Stimulated activated CD8-positive, alpha-beta memory T cell treated with anti-CD3 and anti-CD28 coated beads, Interleukin-15, amount 100 ng/mL, for 24 hours (primary cell): ENCODE measurements at regions not wholly inside any gene's neighbourhood (a gene's known extent, or its start where the extent isn't known, plus 50 kb on each side); places are given as distances from the start of the nearest gene placed in this dataset.
"Not testable (repeated sequence)": the region's sequence is repeated elsewhere in the genome, so short reads cannot be mapped to it uniquely, and the experiment has no call there.

Experiments used
- DNase-seq: peaks from one replicate; pipeline ENCODE4 v3.0.0-alpha.2; 2020; ENCODE audit warnings: low read depth

- not testable (repeated sequence) for DNase-seq
Measured at GRCh38 chr9:75459311-75459710, 371.0 kb downstream of the OSTF1 start.

- DNase-seq, result no peak
Measured at GRCh38 chr9:75461183-75461582, 372.9 kb downstream of the OSTF1 start.

GRCh38 chr9:75462866-75463265, 374.6 kb downstream of the OSTF1 start:
- no peak for DNase-seq

GRCh38 chr9:75463871-75464270, 375.6 kb downstream of the OSTF1 start:
- DNase-seq, result no peak

- DNase-seq, result no peak
Measured at GRCh38 chr9:75464726-75465125, 376.4 kb downstream of the OSTF1 start.

- no peak for DNase-seq
Measured at GRCh38 chr9:75467142-75467541, 378.8 kb downstream of the OSTF1 start.

GRCh38 chr9:75471549-75472114, 383.3 kb downstream of the OSTF1 start:
- no peak for DNase-seq

- no peak for DNase-seq
Measured at GRCh38 chr9:75482566-75482965, 394.3 kb downstream of the OSTF1 start.

- no peak for DNase-seq
Measured at GRCh38 chr9:75483636-75484035, 395.3 kb downstream of the OSTF1 start.

GRCh38 chr9:75487856-75488718, 399.8 kb downstream of the OSTF1 start:
- no peak for DNase-seq

GRCh38 chr9:75488719-75489110, 400.4 kb downstream of the OSTF1 start:
- no peak for DNase-seq

GRCh38 chr9:75490326-75490725, 400.1 kb upstream of the PCSK5 start:
- no peak for DNase-seq

GRCh38 chr9:75491533-75491932, 398.9 kb upstream of the PCSK5 start:
- no peak for DNase-seq

- DNase-seq, result no peak
Measured at GRCh38 chr9:75499812-75500211, 390.7 kb upstream of the PCSK5 start.

- DNase-seq, result no peak
Measured at GRCh38 chr9:75500479-75500878, 390.0 kb upstream of the PCSK5 start.

GRCh38 chr9:75500940-75501339, 389.5 kb upstream of the PCSK5 start:
- not testable (repeated sequence) for DNase-seq

GRCh38 chr9:75504721-75505120, 385.8 kb upstream of the PCSK5 start:
- no peak for DNase-seq

- no peak for DNase-seq
Measured at GRCh38 chr9:75505654-75506053, 384.8 kb upstream of the PCSK5 start.

- DNase-seq, result no peak
Measured at GRCh38 chr9:75529463-75529862, 361.0 kb upstream of the PCSK5 start.

- no peak for DNase-seq
Measured at GRCh38 chr9:75531588-75531987, 358.9 kb upstream of the PCSK5 start.

- no peak for DNase-seq
Measured at GRCh38 chr9:75532233-75533050, 358.0 kb upstream of the PCSK5 start.

GRCh38 chr9:75539523-75539922, 350.9 kb upstream of the PCSK5 start:
- DNase-seq, result no peak

GRCh38 chr9:75540185-75540584, 350.3 kb upstream of the PCSK5 start:
- no peak for DNase-seq
